ENCODE measurements at regions not wholly inside any gene's neighbourhood (a gene's known extent, or its start where the extent isn't known, plus 50 kb on each side); places are given as distances from the start of the nearest gene placed in this dataset.
A peak's percentile ranks its signal among the peaks of the same experiment; 100 is the strongest.

DNA sequence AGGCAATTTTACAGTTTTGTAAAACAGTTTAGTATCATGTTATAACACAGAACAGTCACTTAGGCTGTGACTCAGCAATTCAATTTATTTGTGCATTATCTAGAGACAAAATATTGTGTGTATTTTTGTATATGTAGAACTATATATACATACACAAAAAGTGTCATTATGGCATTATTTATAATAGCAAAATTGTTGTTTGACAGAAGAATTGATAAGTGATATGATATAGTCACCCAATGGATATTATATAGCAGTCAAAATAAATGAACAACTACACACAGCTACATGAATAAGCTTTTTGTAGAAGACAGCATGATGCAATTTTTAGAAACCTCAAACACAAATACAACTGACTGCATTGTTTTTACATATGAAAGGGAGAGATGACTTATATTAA is 334.0 kb downstream of the TRIB2 start:
- Histone ChIP-seq H3K27me3 (ENCODE audit: insufficient read depth, low read length, poor library complexity) (no peaks in the 10 kb centered on the region), H3K4me3 (ENCODE audit: low read depth in 1 of 2, low read length in 2 of 2) (no peak overlapping the region), H4K20me1 (ENCODE audit: insufficient read depth, low read length) (no peaks in the 10 kb centered on the region), H3K36me3 (ENCODE audit: insufficient read depth, low read length) (no peaks in the 10 kb centered on the region), H3K4me2 (ENCODE audit: insufficient read depth, low read length) (no peak overlapping the region), H3K79me2 (ENCODE audit: insufficient read depth, low read length) (no peaks in the 10 kb centered on the region), H3K9ac (ENCODE audit: low read depth, low read length) (no peak overlapping the region), H3K4me1 (ENCODE audit: insufficient read depth, low read length) (no peaks in the 10 kb centered on the region), H2AFZ (ENCODE audit: low read depth, low read length) (no peak overlapping the region), H3K27ac (ENCODE audit: low read length) (no peak overlapping the region), H3K9me3 (ENCODE audit: insufficient read depth, low read length, severe bottlenecking) (no peaks in the 10 kb centered on the region)
- ATAC-seq (ENCODE audit: insufficient read depth, low read depth): peak; percentile 44; the same call in 1 of the 3 replicates
- TF ChIP-seq, protein P1, sequence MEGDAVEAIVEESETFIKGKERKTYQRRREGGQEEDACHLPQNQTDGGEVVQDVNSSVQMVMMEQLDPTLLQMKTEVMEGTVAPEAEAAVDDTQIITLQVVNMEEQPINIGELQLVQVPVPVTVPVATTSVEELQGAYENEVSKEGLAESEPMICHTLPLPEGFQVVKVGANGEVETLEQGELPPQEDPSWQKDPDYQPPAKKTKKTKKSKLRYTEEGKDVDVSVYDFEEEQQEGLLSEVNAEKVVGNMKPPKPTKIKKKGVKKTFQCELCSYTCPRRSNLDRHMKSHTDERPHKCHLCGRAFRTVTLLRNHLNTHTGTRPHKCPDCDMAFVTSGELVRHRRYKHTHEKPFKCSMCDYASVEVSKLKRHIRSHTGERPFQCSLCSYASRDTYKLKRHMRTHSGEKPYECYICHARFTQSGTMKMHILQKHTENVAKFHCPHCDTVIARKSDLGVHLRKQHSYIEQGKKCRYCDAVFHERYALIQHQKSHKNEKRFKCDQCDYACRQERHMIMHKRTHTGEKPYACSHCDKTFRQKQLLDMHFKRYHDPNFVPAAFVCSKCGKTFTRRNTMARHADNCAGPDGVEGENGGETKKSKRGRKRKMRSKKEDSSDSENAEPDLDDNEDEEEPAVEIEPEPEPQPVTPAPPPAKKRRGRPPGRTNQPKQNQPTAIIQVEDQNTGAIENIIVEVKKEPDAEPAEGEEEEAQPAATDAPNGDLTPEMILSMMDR (IDR thresholded peaks at IDR 0.05; ENCODE audit: borderline replicate concordance, extremely low read depth, low read length, poor library complexity, severe bottlenecking): no peak
- no peak for TF ChIP-seq EZH2 (IDR thresholded peaks at IDR 0.05; ENCODE audit: borderline replicate concordance, low read depth, low read length, severe bottlenecking)
- no peak for DNase-seq

DNA sequence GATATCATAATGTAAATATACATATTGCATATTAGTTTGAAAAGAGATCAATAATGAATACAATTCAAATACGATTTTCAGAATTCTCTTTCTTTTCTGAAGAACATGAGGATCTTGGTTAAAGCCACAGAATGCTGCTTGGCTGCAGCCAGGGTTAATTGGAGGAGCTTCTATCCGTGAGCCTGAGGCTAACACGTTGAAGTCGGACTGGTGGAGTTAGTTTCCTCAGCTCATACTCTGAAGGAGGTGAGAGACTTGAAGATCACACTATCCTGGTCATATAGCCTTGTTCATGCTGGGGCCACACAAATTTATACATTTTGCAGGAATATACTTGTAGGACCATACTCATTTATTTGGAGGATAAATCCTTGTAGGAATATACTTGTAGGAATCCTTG is 335.8 kb downstream of the TRIB2 start:
- no peak overlapping the region for H3K9ac ChIP-seq (ENCODE audit: low read depth, low read length)
- H3K4me2 ChIP-seq (ENCODE audit: insufficient read depth, low read length): no peak overlapping the region
- H2AFZ ChIP-seq (ENCODE audit: low read depth, low read length): no peak overlapping the region
- no peaks in the 10 kb centered on the region for H3K79me2 ChIP-seq (ENCODE audit: insufficient read depth, low read length)
- DNase-seq (no peak), ATAC-seq (ENCODE audit: insufficient read depth, low read depth) (no peak)
- no peak for TF ChIP-seq EZH2 (IDR thresholded peaks at IDR 0.05; ENCODE audit: borderline replicate concordance, low read depth, low read length, severe bottlenecking)
- TF ChIP-seq, protein P1 (IDR thresholded peaks at IDR 0.05; ENCODE audit: borderline replicate concordance, extremely low read depth, low read length, poor library complexity, severe bottlenecking): no peak
- no peaks in the 10 kb centered on the region for H4K20me1 ChIP-seq (ENCODE audit: insufficient read depth, low read length)
- H3K27ac ChIP-seq (ENCODE audit: low read length): no peak overlapping the region
- H3K36me3 ChIP-seq (ENCODE audit: insufficient read depth, low read length): no peaks in the 10 kb centered on the region
- no peaks in the 10 kb centered on the region for H3K27me3 ChIP-seq (ENCODE audit: insufficient read depth, low read length, poor library complexity)
- no peaks in the 10 kb centered on the region for H3K9me3 ChIP-seq (ENCODE audit: insufficient read depth, low read length, severe bottlenecking)
- H3K4me1 ChIP-seq (ENCODE audit: insufficient read depth, low read length): no peaks in the 10 kb centered on the region
- no peak overlapping the region for H3K4me3 ChIP-seq (ENCODE audit: low read depth in 1 of 2, low read length in 2 of 2)

DNA sequence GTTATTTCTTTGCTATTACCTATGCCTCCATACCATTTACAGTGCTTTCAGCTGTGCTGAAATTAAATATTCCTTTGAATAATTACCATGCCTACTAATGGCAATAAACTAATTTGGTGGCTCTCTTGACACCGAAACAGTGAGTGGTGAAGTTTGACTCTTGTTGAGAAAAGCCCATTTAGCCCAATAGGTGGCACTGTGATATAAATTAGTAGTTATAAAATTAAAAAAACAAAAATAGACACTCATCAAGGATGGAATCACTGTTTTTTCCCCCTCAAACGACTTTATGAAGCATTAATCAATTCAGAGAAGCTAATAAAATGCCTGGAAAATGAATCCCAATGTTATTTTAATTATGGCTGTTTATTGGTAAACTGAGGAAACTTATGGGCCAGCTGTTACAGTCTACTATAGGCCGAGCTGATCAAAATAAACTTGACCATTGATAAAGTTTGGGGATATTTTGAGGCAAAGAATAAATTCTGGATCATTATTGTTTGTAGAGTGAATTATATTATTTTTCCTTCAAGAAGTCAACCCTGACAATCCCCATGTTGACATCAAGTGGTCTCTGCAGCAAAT is 339.6 kb downstream of the TRIB2 start:
- ATAC-seq (ENCODE audit: insufficient read depth, low read depth) (0 out of 3 replicates have a peak, but pooled peaks have one; percentile 22), DNase-seq (no peak)
- Histone ChIP-seq H4K20me1 (ENCODE audit: insufficient read depth, low read length) (no peaks in the 10 kb centered on the region), H3K27ac (ENCODE audit: low read length) (no peak overlapping the region), H3K4me2 (ENCODE audit: insufficient read depth, low read length) (no peak overlapping the region), H3K9ac (ENCODE audit: low read depth, low read length) (no peak overlapping the region), H3K4me3 (ENCODE audit: low read depth in 1 of 2, low read length in 2 of 2) (no peak overlapping the region), H3K27me3 (ENCODE audit: insufficient read depth, low read length, poor library complexity) (no peaks in the 10 kb centered on the region), H3K79me2 (ENCODE audit: insufficient read depth, low read length) (no peaks in the 10 kb centered on the region), H3K4me1 (ENCODE audit: insufficient read depth, low read length) (no peaks in the 10 kb centered on the region), H2AFZ (ENCODE audit: low read depth, low read length) (no peak overlapping the region), H3K36me3 (ENCODE audit: insufficient read depth, low read length) (no peaks in the 10 kb centered on the region), H3K9me3 (ENCODE audit: insufficient read depth, low read length, severe bottlenecking) (no peaks in the 10 kb centered on the region)
- TF ChIP-seq, protein P1 (IDR thresholded peaks at IDR 0.05; ENCODE audit: borderline replicate concordance, extremely low read depth, low read length, poor library complexity, severe bottlenecking): peak; percentile 58
- no peak for TF ChIP-seq EZH2 (IDR thresholded peaks at IDR 0.05; ENCODE audit: borderline replicate concordance, low read depth, low read length, severe bottlenecking)
